Fibroblast of lung (primary cell): ENCODE measurements at regions not wholly inside any gene's neighbourhood (a gene's known extent, or its start where the extent isn't known, plus 50 kb on each side); places are given as distances from the start of the nearest gene placed in this dataset.

ENCODE experiments used
- CTCF ChIP-seq, 2 donors: IDR thresholded peaks in 1 of 2; conservative IDR thresholded peaks in 1 of 2; 1 replicate in 1 of 2; 2 replicates in 1 of 2; pipeline ENCODE4 v1.5.1; 2011 to 2012; ENCODE audit warnings: low read length in 2 of 2, control low read depth in 1 of 2, inconsistent platforms in 1 of 2, low read depth in 1 of 2, mild to moderate bottlenecking in 1 of 2
- EZH2 ChIP-seq: IDR thresholded peaks from 2 replicates; pipeline ENCODE4 v1.5.1; 2012; ENCODE audit warnings: low read length, control low read depth, mild to moderate bottlenecking; ENCODE audit errors: missing control alignments

- TF ChIP-seq CTCF (conservative IDR thresholded peaks at IDR 0.05 in 1 of 2, IDR thresholded peaks at IDR 0.05 in 1 of 2; ENCODE audit: low read depth in 1 of 2, low read length in 2 of 2): no peak
- TF ChIP-seq EZH2: no peak
These were observed 1086.1 kb downstream of the BRD1 start for GRCh38 chr22:48741540-48741939.
